Neural cell (in vitro differentiated cells): ENCODE measurements at regions not wholly inside any gene's neighbourhood (a gene's known extent, or its start where the extent isn't known, plus 50 kb on each side); places are given as distances from the start of the nearest gene placed in this dataset.

Experiments used
- H2AFZ ChIP-seq: fragments of 200-600, 300-800 bp; sonication (generic), shearing (Covaris generic); 2 replicates; pipeline ENCODE4 v1.6.0; 2014; ENCODE audit warnings: low read depth, mild to moderate bottlenecking, antibody characterized with exemption, low read length, moderate library complexity
- H3F3A ChIP-seq: fragments of 200-600 bp; shearing (Covaris generic); 2 replicates; pipeline ENCODE4 v1.6.1; 2016; ENCODE audit warnings: mild to moderate bottlenecking, moderate library complexity, mixed read lengths, antibody characterized with exemption, low read length; ENCODE audit not compliant: insufficient read depth, poor library complexity, severe bottlenecking
- H3K27ac ChIP-seq: fragments of 200-600, 300-800 bp; sonication (generic), shearing (Covaris generic); 2 replicates; pipeline ENCODE4 v1.5.1; 2014; ENCODE audit warnings: mild to moderate bottlenecking, low read length, moderate library complexity
- H3K27me3 ChIP-seq: fragments of 300-800, 200-600 bp; sonication (generic), shearing (Covaris generic); 2 replicates; pipeline ENCODE4 v1.6.0; 2014; ENCODE audit warnings: mild to moderate bottlenecking, low read depth, low read length, moderate library complexity; ENCODE audit not compliant: insufficient read depth
- H3K36me3 ChIP-seq: fragments of 300-800, 200-600 bp; sonication (generic), shearing (Covaris generic); 2 replicates; pipeline ENCODE4 v1.5.1; 2014; ENCODE audit warnings: mild to moderate bottlenecking, antibody characterized with exemption, low read length, moderate library complexity; ENCODE audit not compliant: insufficient read depth
- H3K4me2 ChIP-seq: fragments of 300-800, 200-600 bp; sonication (generic), shearing (Covaris generic); 2 replicates; pipeline ENCODE4 v1.6.0; 2014; ENCODE audit warnings: mild to moderate bottlenecking, low read length
- H3K4me3 ChIP-seq: fragments of 300-800, 200-600 bp; sonication (generic), shearing (Covaris generic); 2 replicates; pipeline ENCODE4 v1.5.1; 2014; ENCODE audit warnings: mild to moderate bottlenecking, low read length, moderate library complexity
- H3K79me2 ChIP-seq: fragments of 200-600 bp; shearing (Covaris generic); replicated peaks from 2 replicates; pipeline ENCODE4 v1.6.0; 2014; ENCODE audit warnings: mild to moderate bottlenecking, low read length, moderate library complexity; ENCODE audit not compliant: insufficient read depth
- H3K9ac ChIP-seq: fragments of 300-800, 200-600 bp; sonication (generic), shearing (Covaris generic); 2 replicates; pipeline ENCODE4 v1.6.1; 2016; ENCODE audit warnings: mild to moderate bottlenecking, low read length, mixed read lengths
- H3K9me2 ChIP-seq: fragments of 200-600 bp; shearing (Covaris generic); 2 replicates; pipeline ENCODE4 v1.6.1; 2016; ENCODE audit warnings: mild to moderate bottlenecking, low read length, mixed read lengths; ENCODE audit not compliant: insufficient read depth
- H3K9me3 ChIP-seq: fragments of 200-600, 300-800 bp; sonication (generic), shearing (Covaris generic); 2 replicates; pipeline ENCODE4 v1.6.1; 2016; ENCODE audit warnings: mild to moderate bottlenecking, mixed run types, low read length, moderate library complexity, mixed read lengths
- H4K20me1 ChIP-seq: fragments of 200-600 bp; shearing (Covaris generic); 2 replicates; pipeline ENCODE4 v1.6.1; 2016; ENCODE audit warnings: mild to moderate bottlenecking, mixed run types; ENCODE audit not compliant: insufficient read depth
- EP300 ChIP-seq: fragments of 450-650 bp; conservative IDR thresholded peaks from 2 replicates; pipeline ENCODE4 v1.6.1; 2014; ENCODE audit warnings: antibody characterized with exemption, mild to moderate bottlenecking, moderate library complexity; ENCODE audit not compliant: poor library complexity, severe bottlenecking
- EZH2 ChIP-seq: fragments of 200-600, 300-800 bp; shearing (Covaris generic), sonication (generic); IDR thresholded peaks from 2 replicates; pipeline ENCODE4 v1.6.1; 2014; ENCODE audit warnings: antibody characterized with exemption, low read length, borderline replicate concordance, mild to moderate bottlenecking; ENCODE audit not compliant: insufficient read depth, poor library complexity, severe bottlenecking
- MXI1 ChIP-seq: fragments of 450-650 bp; conservative IDR thresholded peaks from 2 replicates; pipeline ENCODE4 v1.6.1; 2014; ENCODE audit warnings: antibody characterized with exemption, mild to moderate bottlenecking; ENCODE audit not compliant: poor library complexity, severe bottlenecking
- POLR2AphosphoS5 ChIP-seq: IDR thresholded peaks from 2 replicates; pipeline ENCODE4 v1.6.1; 2012
- RAD21 ChIP-seq: fragments of 450-650 bp; conservative IDR thresholded peaks from 2 replicates; pipeline ENCODE4 v1.6.1; 2014; ENCODE audit warnings: antibody characterized with exemption, mild to moderate bottlenecking, moderate library complexity
- SMC3 ChIP-seq: fragments of 450-650 bp; conservative IDR thresholded peaks from 2 replicates; pipeline ENCODE4 v1.6.1; 2014; ENCODE audit warnings: antibody characterized with exemption, mild to moderate bottlenecking, moderate library complexity; ENCODE audit not compliant: poor library complexity
- TAF1 ChIP-seq: IDR thresholded peaks from 2 replicates; pipeline ENCODE4 v1.6.1; 2012; ENCODE audit warnings: low read depth
- TF ChIP-seq, protein P1 (sequence below): IDR thresholded peaks from 2 replicates; pipeline ENCODE4 v1.6.1; 2012; ENCODE audit warnings: borderline replicate concordance
- TF ChIP-seq, protein P2 (sequence below): fragments of 450-650 bp; IDR thresholded peaks from 2 replicates; pipeline ENCODE4 v1.5.1; 2014; ENCODE audit warnings: antibody characterized with exemption, mild to moderate bottlenecking, moderate library complexity; ENCODE audit not compliant: poor library complexity, severe bottlenecking

DNA sequence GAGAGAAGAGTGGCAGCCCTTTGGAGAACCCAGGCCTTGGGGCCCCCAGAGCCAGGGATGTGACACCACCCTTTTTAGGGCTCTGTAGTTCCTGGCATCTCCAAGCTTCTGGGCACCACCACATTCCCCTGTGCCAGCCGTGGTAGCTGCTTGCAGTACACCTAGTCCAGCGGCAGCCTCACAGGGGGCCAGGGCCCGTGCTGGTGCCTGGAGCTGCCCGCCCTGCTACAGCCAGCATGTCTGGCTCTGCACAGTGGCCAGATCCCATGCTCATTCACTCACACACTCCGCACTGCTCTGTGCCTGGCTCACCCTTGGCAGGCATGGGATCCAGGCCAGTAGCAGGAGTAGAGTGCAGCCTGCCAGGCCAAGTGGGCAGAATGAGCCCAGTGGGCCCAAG lies 351.6 kb upstream of the TMCO5A start:
- H3F3A ChIP-seq: no peaks in the 10 kb centered on the region

DNA sequence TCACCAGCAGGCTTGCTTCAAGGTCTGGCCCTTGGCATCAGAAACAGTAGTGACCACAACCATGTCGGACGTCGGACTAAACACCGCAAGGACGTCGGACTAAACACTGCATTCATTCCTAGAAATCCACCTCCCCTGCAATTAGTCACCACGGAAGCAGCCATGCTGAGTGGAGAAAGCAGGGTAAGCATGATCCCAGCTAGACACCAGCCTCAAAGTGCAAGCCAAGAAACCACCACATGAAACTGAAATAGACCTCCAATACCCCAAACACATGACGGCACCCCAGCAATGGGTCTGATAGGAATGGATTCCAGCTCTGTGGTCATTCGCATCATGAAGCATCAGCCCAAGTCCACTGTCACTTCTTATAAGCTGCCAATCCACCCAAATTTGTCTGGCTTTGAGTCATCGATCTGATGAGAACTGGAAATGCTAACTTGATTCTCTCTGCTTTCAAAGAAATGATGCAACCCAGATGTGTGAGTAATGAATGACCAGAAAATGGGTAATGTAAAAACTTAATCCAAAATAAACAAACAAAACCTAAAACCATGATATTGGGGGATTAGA lies 348.3 kb upstream of the TMCO5A start:
- H3K27me3 ChIP-seq: no peaks in the 10 kb centered on the region
- H4K20me1 ChIP-seq: no peaks in the 10 kb centered on the region
- H3K27ac ChIP-seq: no peak overlapping the region
- H3K9ac ChIP-seq: no peak overlapping the region
- TF ChIP-seq, protein P1, sequence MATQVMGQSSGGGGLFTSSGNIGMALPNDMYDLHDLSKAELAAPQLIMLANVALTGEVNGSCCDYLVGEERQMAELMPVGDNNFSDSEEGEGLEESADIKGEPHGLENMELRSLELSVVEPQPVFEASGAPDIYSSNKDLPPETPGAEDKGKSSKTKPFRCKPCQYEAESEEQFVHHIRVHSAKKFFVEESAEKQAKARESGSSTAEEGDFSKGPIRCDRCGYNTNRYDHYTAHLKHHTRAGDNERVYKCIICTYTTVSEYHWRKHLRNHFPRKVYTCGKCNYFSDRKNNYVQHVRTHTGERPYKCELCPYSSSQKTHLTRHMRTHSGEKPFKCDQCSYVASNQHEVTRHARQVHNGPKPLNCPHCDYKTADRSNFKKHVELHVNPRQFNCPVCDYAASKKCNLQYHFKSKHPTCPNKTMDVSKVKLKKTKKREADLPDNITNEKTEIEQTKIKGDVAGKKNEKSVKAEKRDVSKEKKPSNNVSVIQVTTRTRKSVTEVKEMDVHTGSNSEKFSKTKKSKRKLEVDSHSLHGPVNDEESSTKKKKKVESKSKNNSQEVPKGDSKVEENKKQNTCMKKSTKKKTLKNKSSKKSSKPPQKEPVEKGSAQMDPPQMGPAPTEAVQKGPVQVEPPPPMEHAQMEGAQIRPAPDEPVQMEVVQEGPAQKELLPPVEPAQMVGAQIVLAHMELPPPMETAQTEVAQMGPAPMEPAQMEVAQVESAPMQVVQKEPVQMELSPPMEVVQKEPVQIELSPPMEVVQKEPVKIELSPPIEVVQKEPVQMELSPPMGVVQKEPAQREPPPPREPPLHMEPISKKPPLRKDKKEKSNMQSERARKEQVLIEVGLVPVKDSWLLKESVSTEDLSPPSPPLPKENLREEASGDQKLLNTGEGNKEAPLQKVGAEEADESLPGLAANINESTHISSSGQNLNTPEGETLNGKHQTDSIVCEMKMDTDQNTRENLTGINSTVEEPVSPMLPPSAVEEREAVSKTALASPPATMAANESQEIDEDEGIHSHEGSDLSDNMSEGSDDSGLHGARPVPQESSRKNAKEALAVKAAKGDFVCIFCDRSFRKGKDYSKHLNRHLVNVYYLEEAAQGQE: no peak
- no peak for TF ChIP-seq MXI1
- no peak for TF ChIP-seq RAD21
- TF ChIP-seq EP300: no peak
- TF ChIP-seq, protein P2, sequence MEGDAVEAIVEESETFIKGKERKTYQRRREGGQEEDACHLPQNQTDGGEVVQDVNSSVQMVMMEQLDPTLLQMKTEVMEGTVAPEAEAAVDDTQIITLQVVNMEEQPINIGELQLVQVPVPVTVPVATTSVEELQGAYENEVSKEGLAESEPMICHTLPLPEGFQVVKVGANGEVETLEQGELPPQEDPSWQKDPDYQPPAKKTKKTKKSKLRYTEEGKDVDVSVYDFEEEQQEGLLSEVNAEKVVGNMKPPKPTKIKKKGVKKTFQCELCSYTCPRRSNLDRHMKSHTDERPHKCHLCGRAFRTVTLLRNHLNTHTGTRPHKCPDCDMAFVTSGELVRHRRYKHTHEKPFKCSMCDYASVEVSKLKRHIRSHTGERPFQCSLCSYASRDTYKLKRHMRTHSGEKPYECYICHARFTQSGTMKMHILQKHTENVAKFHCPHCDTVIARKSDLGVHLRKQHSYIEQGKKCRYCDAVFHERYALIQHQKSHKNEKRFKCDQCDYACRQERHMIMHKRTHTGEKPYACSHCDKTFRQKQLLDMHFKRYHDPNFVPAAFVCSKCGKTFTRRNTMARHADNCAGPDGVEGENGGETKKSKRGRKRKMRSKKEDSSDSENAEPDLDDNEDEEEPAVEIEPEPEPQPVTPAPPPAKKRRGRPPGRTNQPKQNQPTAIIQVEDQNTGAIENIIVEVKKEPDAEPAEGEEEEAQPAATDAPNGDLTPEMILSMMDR: no peak
- no peak for TF ChIP-seq EZH2
- TF ChIP-seq SMC3: no peak
- no peak for TF ChIP-seq POLR2AphosphoS5
- no peak for TF ChIP-seq TAF1
- no peaks in the 10 kb centered on the region for H3K9me3 ChIP-seq
- H3K79me2 ChIP-seq: no peaks in the 10 kb centered on the region
- no peak overlapping the region for H3K4me3 ChIP-seq
- H3K9me2 ChIP-seq: no peaks in the 10 kb centered on the region
- H2AFZ ChIP-seq: no peak overlapping the region
- H3K4me2 ChIP-seq: no peak overlapping the region
- no peaks in the 10 kb centered on the region for H3K36me3 ChIP-seq
- no peaks in the 10 kb centered on the region for H3F3A ChIP-seq

More for the DNA sequence above, 351.6 kb upstream of the TMCO5A start:
- Histone ChIP-seq H3K27me3 (no peaks in the 10 kb centered on the region), H3K4me2 (no peak overlapping the region), H3K27ac (no peak overlapping the region), H3K36me3 (no peaks in the 10 kb centered on the region), H4K20me1 (no peaks in the 10 kb centered on the region), H3K79me2 (no peaks in the 10 kb centered on the region), H3K9ac (no peak overlapping the region), H3K9me2 (no peaks in the 10 kb centered on the region), H2AFZ (no peak overlapping the region), H3K9me3 (no peaks in the 10 kb centered on the region), H3K4me3 (no peak overlapping the region)
- TF ChIP-seq, protein P1: no peak
- TF ChIP-seq EP300 (no peak), TAF1 (no peak), MXI1 (no peak), EZH2 (no peak), POLR2AphosphoS5 (no peak), SMC3 (no peak), RAD21 (no peak)
- TF ChIP-seq, protein P2: no peak
